Ammon's horn (tissue), 1 donor: ENCODE measurements at regions not wholly inside any gene's neighbourhood (a gene's known extent, or its start where the extent isn't known, plus 50 kb on each side); places are given as distances from the start of the nearest gene placed in this dataset.
"Not testable (repeated sequence)": the region's sequence is repeated elsewhere in the genome, so short reads cannot be mapped to it uniquely, and the experiment has no call there.

Experiments used
- DNase-seq: peaks from one replicate; pipeline ENCODE4 v3.0.0-alpha.2; 2016; ENCODE audit warnings: low spot score

- no peak for DNase-seq
Measured at GRCh38 chr9:117649126-117649525, 55.1 kb upstream of the TLR4 start.

GRCh38 chr9:117644932-117645636 is 59.1 kb upstream of the TLR4 start:
- peak; percentile 13 for DNase-seq

- DNase-seq: peak; percentile 91
Measured at GRCh38 chr9:117644133-117644931, 59.9 kb upstream of the TLR4 start.

GRCh38 chr9:117643288-117643654 is 60.9 kb upstream of the TLR4 start:
- no peak for DNase-seq

GRCh38 chr9:117642571-117643287 is 61.5 kb upstream of the TLR4 start:
- not testable (repeated sequence) for DNase-seq

- no peak for DNase-seq
Measured at GRCh38 chr9:117636681-117637080, 67.5 kb upstream of the TLR4 start.

GRCh38 chr9:117625154-117625553 is 79.0 kb upstream of the TLR4 start:
- no peak for DNase-seq

GRCh38 chr9:117624106-117624505 is 80.1 kb upstream of the TLR4 start:
- DNase-seq: no peak

GRCh38 chr9:117622347-117622746 is 81.9 kb upstream of the TLR4 start:
- DNase-seq: no peak

- DNase-seq: peak; percentile 20
Measured at GRCh38 chr9:117616431-117616831, 87.8 kb upstream of the TLR4 start.

GRCh38 chr9:117612317-117612716 is 91.9 kb upstream of the TLR4 start:
- no peak for DNase-seq

- DNase-seq: no peak
Measured at GRCh38 chr9:117597977-117598376, 106.2 kb upstream of the TLR4 start.

- no peak for DNase-seq
Measured at GRCh38 chr9:117596678-117597077, 107.5 kb upstream of the TLR4 start.

GRCh38 chr9:117595650-117596049 is 108.6 kb upstream of the TLR4 start:
- no peak for DNase-seq

GRCh38 chr9:117587263-117587662 is 116.9 kb upstream of the TLR4 start:
- no peak for DNase-seq

- no peak for DNase-seq
Measured at GRCh38 chr9:117574099-117574498, 130.1 kb upstream of the TLR4 start.

GRCh38 chr9:117564839-117565238 is 139.4 kb upstream of the TLR4 start:
- no peak for DNase-seq

GRCh38 chr9:117561761-117562160 is 142.4 kb upstream of the TLR4 start:
- DNase-seq: no peak

- DNase-seq: peak; percentile 52
Measured at GRCh38 chr9:117555964-117556629, 141.2 kb upstream of the ASTN2 start.

GRCh38 chr9:117552811-117553210 is 138.0 kb upstream of the ASTN2 start:
- DNase-seq: no peak

GRCh38 chr9:117551171-117551570 is 136.3 kb upstream of the ASTN2 start:
- DNase-seq: no peak

GRCh38 chr9:117549444-117549843 is 134.6 kb upstream of the ASTN2 start:
- no peak for DNase-seq
